Neural progenitor cell (in vitro differentiated cells): ENCODE measurements at regions not wholly inside any gene's neighbourhood (a gene's known extent, or its start where the extent isn't known, plus 50 kb on each side); places are given as distances from the start of the nearest gene placed in this dataset.

Experiments
- EZH2 ChIP-seq: fragments of 200-600 bp; sonication (generic); IDR thresholded peaks from 2 replicates; pipeline ENCODE4 v1.6.1; 2017; ENCODE audit warnings: antibody characterized with exemption, mild to moderate bottlenecking, moderate library complexity
- EZH2phosphoT487 ChIP-seq: fragments of 200-600 bp; sonication (generic); IDR thresholded peaks from 2 replicates; pipeline ENCODE4 v1.6.1; 2017; ENCODE audit warnings: antibody characterized with exemption
- TF ChIP-seq, protein P1 (sequence below): fragments of 200-600 bp; sonication (generic); IDR thresholded peaks from 2 replicates; pipeline ENCODE4 v1.5.1; 2017; ENCODE audit warnings: antibody characterized with exemption, mild to moderate bottlenecking

DNA sequence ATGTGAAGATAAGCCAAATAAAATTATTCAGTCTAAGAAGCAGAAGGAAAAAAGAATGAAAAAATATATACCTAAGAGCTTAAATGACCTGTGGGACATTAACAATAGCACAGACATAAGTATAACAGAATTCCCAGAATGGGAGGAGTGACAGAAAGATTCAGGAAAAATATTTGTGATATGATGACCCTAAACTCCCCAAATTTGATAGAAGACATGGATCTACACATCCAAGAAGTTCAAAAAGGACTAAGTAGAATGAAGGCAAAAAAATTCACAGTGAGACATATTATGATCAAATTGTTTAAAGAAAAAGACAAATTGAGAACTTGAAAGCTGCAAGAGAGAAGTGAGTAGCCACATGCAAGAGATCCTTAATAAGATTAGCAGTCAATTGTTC, 211.4 kb upstream of the OR4E1 start:
- TF ChIP-seq EZH2 (no peak), EZH2phosphoT487 (no peak)
- TF ChIP-seq, protein P1, sequence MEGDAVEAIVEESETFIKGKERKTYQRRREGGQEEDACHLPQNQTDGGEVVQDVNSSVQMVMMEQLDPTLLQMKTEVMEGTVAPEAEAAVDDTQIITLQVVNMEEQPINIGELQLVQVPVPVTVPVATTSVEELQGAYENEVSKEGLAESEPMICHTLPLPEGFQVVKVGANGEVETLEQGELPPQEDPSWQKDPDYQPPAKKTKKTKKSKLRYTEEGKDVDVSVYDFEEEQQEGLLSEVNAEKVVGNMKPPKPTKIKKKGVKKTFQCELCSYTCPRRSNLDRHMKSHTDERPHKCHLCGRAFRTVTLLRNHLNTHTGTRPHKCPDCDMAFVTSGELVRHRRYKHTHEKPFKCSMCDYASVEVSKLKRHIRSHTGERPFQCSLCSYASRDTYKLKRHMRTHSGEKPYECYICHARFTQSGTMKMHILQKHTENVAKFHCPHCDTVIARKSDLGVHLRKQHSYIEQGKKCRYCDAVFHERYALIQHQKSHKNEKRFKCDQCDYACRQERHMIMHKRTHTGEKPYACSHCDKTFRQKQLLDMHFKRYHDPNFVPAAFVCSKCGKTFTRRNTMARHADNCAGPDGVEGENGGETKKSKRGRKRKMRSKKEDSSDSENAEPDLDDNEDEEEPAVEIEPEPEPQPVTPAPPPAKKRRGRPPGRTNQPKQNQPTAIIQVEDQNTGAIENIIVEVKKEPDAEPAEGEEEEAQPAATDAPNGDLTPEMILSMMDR, result no peak
